ENCODE measurements at regions not wholly inside any gene's neighbourhood (a gene's known extent, or its start where the extent isn't known, plus 50 kb on each side); places are given as distances from the start of the nearest gene placed in this dataset.

DNA sequence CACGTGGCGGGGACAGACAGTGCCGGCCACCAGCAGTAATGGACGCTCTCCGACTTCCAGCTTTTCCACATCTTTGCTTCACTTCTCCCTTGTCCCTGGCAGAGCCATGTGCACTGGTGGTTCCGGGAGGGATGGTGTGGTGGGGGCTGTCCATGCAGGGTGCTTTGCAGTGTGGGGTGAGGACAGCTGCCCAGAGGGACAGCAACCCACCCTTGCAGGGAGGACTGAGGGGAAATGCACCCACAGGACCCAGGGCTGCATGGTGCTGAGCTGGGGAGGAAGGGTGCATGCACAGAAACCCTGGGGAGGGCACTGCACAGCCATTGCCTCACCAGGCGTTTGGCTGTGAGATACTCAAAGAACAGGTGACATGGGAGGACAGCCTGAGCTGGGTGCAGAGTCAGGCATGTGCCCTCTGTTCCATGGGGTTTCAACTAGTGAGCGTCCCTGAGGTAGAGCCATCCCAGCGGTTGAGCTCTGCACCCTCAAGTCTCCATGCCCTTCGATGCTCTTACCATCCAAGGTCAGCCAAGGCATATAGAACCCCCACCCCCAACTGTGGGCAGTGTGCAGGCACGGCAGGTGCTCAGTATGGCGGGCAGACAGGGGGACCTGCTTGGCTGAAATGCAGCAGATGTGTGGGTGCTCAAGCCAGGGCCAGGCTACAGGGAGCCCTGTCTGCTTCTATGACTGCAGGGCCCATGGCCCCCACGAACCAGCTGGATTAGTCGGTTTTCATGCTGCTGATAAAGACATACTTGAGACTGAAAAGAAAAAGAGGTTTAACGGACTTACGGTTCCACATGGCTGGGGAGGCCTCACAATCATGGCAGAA lies 239.7 kb downstream of the TTLL2 start:
- no peak overlapping the region for H3K27ac ChIP-seq
- no peak for TF ChIP-seq CTCF (conservative IDR thresholded peaks at IDR 0.05)

DNA sequence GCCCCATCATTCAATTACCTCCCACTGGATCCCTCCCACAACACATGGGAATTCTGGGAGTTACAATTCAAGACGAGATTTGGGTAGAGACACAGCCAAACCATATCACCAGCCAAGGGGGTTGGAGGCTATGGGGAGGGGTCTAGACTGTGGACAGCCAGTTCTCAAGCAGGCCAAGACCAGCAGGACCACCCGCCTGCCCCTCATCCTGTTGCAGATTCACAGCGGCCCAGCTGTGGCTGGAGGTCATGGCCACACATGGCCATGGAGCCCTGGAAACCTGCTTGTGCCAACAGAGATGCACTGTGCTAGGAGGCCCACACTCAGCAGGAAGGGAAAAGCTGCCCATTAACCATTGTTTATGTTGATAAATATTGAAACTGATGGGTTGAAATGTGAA lies 240.5 kb downstream of the TTLL2 start:
- no peak for TF ChIP-seq CTCF (conservative IDR thresholded peaks at IDR 0.05)
- no peak overlapping the region for H3K27ac ChIP-seq

- no peak overlapping the region for H3K27ac ChIP-seq
- no peak for TF ChIP-seq CTCF (conservative IDR thresholded peaks at IDR 0.05)
These were observed 241.2 kb downstream of the TTLL2 start for GRCh38 chr6:167565884-167566599.

GRCh38 chr6:167566711-167567141 lies 241.8 kb downstream of the TTLL2 start:
- TF ChIP-seq CTCF (conservative IDR thresholded peaks at IDR 0.05): no peak

GRCh38 chr6:167567142-167568033 lies 242.5 kb downstream of the TTLL2 start:
- no peak for TF ChIP-seq CTCF (conservative IDR thresholded peaks at IDR 0.05)
- no peak overlapping the region for H3K27ac ChIP-seq

More at GRCh38 chr6:167566711-167567141, 241.8 kb downstream of the TTLL2 start:
- no peak overlapping the region for H3K27ac ChIP-seq

- no peak overlapping the region for H3K27ac ChIP-seq
- no peak for TF ChIP-seq CTCF (conservative IDR thresholded peaks at IDR 0.05)
These were observed 243.6 kb downstream of the TTLL2 start for GRCh38 chr6:167568407-167569024.
